Thoracic aorta (tissue), 2 donors: ENCODE measurements at regions not wholly inside any gene's neighbourhood (a gene's known extent, or its start where the extent isn't known, plus 50 kb on each side); places are given as distances from the start of the nearest gene placed in this dataset.

Source experiments
- ATAC-seq: fragments of 150-250 bp; one replicate; pipeline ENCODE4 v1.8.0; 2017; ENCODE audit warnings: low read depth; ENCODE audit not compliant: insufficient number of reproducible peaks, low FRiP score
- DNase-seq: peaks from one replicate; pipeline ENCODE4 v3.0.0-alpha.2; 2020; ENCODE audit warnings: low spot score
- H3K27ac ChIP-seq, 2 donors: fragments of 200-600 bp; sonication (generic); 1 replicate in 1 of 2; 2 replicates in 1 of 2; pipeline ENCODE4 v1.5.1; 2016; ENCODE audit warnings: mild to moderate bottlenecking in 2 of 2, moderate library complexity in 2 of 2
- H3K27me3 ChIP-seq: fragments of 200-600 bp; sonication (generic); replicated peaks from 2 replicates; pipeline ENCODE4 v1.6.0; 2016; ENCODE audit warnings: mild to moderate bottlenecking; ENCODE audit not compliant: insufficient read depth
- H3K36me3 ChIP-seq: fragments of 200-600 bp; sonication (generic); one replicate; pipeline ENCODE4 v1.5.1; 2016
- H3K4me1 ChIP-seq, 2 donors: fragments of 200-600 bp; sonication (generic); 1 replicate in 1 of 2; 2 replicates in 1 of 2; pipeline versions ENCODE4 v1.5.1 to v1.6.0; 2016; ENCODE audit warnings: low read depth in 2 of 2, mild to moderate bottlenecking in 1 of 2; ENCODE audit not compliant: control insufficient read depth in 1 of 2
- H3K4me3 ChIP-seq: fragments of 200-600 bp; sonication (generic); 2 replicates; pipeline ENCODE4 v1.5.1; 2016; ENCODE audit warnings: mild to moderate bottlenecking
- H3K9me3 ChIP-seq: fragments of 200-600 bp; sonication (generic); 2 replicates; pipeline ENCODE4 v1.5.1; 2016
- TF ChIP-seq, protein P1 (sequence below): fragments of 200-600 bp; sonication (generic); IDR thresholded peaks from one replicate; pipeline ENCODE4 v1.5.1; 2019; ENCODE audit warnings: antibody characterized with exemption

DNA sequence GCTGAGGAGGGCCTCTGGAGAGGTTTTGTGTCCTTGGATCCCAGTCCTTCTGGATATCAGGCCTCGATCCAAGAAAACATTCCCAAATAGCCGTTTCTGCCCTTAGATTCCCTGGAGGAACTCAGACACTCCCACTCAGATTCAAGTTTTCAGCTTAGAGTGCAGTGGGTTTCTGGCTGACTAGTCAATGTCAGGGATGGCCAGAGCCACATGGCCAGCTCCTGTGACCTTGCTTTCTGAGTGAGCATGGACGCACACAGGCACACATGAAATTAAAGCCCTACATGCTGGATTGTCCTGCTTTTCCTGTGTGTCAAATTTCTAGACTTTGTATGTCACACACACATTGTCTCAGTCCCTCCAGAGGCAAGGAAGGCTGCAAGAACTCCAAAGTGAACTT is 86.2 kb downstream of the TNFAIP2 start:
- Histone ChIP-seq H3K27ac (no peak overlapping the region), H3K4me1 (no peaks in the 10 kb centered on the region), H3K9me3 (peaks cover 3% of the 10 kb centered on the region), H3K4me3 (no peak overlapping the region), H3K27me3 (no peaks in the 10 kb centered on the region), H3K36me3 (no peaks in the 10 kb centered on the region)
- TF ChIP-seq, protein P1, sequence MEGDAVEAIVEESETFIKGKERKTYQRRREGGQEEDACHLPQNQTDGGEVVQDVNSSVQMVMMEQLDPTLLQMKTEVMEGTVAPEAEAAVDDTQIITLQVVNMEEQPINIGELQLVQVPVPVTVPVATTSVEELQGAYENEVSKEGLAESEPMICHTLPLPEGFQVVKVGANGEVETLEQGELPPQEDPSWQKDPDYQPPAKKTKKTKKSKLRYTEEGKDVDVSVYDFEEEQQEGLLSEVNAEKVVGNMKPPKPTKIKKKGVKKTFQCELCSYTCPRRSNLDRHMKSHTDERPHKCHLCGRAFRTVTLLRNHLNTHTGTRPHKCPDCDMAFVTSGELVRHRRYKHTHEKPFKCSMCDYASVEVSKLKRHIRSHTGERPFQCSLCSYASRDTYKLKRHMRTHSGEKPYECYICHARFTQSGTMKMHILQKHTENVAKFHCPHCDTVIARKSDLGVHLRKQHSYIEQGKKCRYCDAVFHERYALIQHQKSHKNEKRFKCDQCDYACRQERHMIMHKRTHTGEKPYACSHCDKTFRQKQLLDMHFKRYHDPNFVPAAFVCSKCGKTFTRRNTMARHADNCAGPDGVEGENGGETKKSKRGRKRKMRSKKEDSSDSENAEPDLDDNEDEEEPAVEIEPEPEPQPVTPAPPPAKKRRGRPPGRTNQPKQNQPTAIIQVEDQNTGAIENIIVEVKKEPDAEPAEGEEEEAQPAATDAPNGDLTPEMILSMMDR: no peak
- DNase-seq: no peak
- no peak for ATAC-seq

DNA sequence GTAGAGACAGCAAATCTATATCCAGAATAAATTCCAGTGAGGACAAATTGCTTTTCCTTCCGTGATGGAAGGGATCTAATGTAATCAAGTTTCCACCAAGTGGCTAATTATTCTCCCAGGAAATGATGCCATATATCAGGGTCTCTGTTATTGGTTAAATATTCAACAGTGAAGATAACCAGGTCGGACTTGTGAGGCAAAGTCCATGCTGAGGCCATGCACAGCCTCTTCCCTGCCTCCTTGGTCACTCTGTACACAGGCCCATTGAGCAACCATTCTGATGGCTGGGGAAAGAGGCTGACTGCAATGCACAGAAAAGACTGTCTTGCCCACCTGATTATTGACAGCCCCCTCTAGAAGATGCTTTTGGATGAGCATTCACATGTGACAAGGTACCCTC is 90.1 kb downstream of the TNFAIP2 start:
- DNase-seq: no peak
- Histone ChIP-seq H3K4me1 (no peaks in the 10 kb centered on the region), H3K27ac (no peak overlapping the region), H3K36me3 (no peaks in the 10 kb centered on the region), H3K4me3 (no peak overlapping the region), H3K9me3 (peaks cover 3% of the 10 kb centered on the region), H3K27me3 (no peaks in the 10 kb centered on the region)
- no peak for ATAC-seq
- TF ChIP-seq, protein P1: no peak

DNA sequence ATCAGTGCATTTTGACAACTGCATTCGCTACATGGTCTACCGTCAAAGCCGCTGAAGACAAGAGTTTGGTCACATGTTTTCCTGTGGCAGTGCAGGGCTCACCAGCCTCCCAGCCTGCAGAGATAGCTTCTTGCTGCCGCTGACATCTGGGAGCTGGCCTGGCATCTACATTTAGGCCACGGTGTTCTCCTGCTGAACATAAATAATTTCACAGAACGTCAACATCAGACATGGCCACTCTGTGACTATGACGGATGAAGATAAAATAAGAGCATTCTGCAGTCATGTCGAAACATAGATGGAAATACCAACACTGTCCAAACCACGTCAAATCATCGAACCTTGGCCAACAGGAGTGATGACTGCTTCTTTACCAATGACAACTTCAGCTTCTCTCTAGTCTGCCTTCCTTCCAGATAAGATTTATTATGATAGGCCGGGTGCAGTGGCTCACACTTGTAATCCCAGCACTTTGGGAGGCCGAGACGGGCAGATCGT is 91.2 kb downstream of the TNFAIP2 start:
- TF ChIP-seq, protein P1: no peak
- Histone ChIP-seq H3K27ac (no peak overlapping the region), H3K27me3 (no peaks in the 10 kb centered on the region), H3K36me3 (no peaks in the 10 kb centered on the region), H3K4me1 (no peaks in the 10 kb centered on the region), H3K4me3 (no peak overlapping the region), H3K9me3 (peaks cover 3% of the 10 kb centered on the region)
- DNase-seq (no peak), ATAC-seq (no peak)

DNA sequence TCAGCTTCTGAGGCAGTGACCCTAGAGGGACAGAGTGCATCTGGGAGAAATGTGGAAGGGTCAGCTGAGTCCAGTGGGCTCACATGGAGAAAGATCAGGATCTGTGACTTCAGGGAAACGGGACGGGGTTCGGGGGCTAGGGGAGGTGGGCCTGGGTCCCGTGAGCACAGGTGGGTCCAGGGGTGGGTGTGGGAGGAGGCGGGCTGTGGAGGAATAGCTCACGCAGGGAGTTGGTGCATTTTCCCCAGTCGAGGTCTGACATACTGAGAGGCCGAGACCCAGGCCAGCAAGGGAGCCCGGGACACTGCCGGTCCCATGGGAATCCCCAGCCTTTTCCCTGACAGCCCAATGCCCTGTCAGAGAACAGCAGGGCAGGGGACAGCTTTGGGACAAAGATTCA is 93.1 kb downstream of the TNFAIP2 start:
- Histone ChIP-seq H3K27ac (no peak overlapping the region), H3K36me3 (no peaks in the 10 kb centered on the region), H3K9me3 (peaks cover 3% of the 10 kb centered on the region), H3K4me3 (no peak overlapping the region), H3K27me3 (no peaks in the 10 kb centered on the region), H3K4me1 (peaks cover 0 to 4% of the 10 kb centered on the region in 2 donors)
- ATAC-seq (no peak), DNase-seq (no peak)
- TF ChIP-seq, protein P1: no peak

DNA sequence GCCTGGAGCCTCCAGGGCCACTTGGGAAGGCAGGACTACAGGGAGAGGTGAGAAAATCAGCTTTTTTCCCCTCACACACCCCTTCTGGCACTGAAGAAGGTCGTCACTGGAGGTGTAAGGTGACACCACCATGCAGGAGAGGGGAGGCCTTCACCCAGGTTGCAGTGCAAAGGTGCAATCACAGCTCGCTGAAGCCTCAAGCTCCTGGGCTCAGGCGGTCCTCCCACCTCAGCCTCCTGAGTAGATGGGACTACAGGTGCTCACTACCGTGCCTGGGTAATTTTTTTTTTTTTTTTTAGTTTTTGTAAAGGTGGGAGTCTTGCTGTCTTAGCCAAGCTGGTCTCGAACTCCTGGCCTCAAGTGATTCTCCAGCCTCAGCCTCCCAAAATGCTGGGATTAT is 93.6 kb downstream of the TNFAIP2 start:
- Histone ChIP-seq H3K36me3 (no peaks in the 10 kb centered on the region), H3K27me3 (no peaks in the 10 kb centered on the region), H3K4me3 (no peak overlapping the region), H3K9me3 (peaks cover 3% of the 10 kb centered on the region), H3K4me1 (peaks cover 0 to 4% of the 10 kb centered on the region in 2 donors), H3K27ac (no peak overlapping the region)
- no peak for DNase-seq
- ATAC-seq: no peak
- TF ChIP-seq, protein P1: no peak
